ENCODE measurements at regions not wholly inside any gene's neighbourhood (a gene's known extent, or its start where the extent isn't known, plus 50 kb on each side); places are given as distances from the start of the nearest gene placed in this dataset.

DNA sequence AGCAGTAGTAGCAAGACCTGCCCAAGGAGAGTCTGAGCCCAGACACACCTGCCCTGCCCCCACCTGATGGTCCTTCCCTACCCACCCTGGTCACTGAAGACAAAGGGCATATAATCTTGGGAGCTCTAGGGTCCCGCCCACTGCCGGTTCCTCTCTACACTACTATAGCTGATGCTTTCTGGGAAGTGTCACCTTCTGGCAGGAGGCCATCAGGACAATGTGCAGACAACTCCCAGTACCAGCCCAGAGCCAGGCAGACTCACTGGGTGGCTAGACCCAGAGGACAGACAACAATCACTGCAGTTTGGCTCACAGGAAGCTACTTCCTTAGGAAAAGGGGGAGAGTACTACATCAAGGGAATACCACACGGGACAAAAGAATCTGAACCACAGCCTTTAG is 312.7 kb downstream of the SPRY1 start:
- H3K4me3 Mint-ChIP-seq, result no peak overlapping the region
- H3K27me3 Mint-ChIP-seq (ENCODE audit: low read depth), result peaks cover 14% of the 10 kb centered on the region
- no peak overlapping the region for H3K27ac Mint-ChIP-seq
- H3K4me1 Mint-ChIP-seq (ENCODE audit: low read depth), result no peaks in the 10 kb centered on the region
- ATAC-seq (replicated peaks in 1 of 2) (no peak), DNase-seq (no peak)
- peaks cover 2 to 8% of the 10 kb centered on the region in 2 donors for H3K9me3 Mint-ChIP-seq
- H3K36me3 Mint-ChIP-seq (ENCODE audit: insufficient read depth in 2 of 2), result peaks cover 4 to 6% of the 10 kb centered on the region in 2 donors

DNA sequence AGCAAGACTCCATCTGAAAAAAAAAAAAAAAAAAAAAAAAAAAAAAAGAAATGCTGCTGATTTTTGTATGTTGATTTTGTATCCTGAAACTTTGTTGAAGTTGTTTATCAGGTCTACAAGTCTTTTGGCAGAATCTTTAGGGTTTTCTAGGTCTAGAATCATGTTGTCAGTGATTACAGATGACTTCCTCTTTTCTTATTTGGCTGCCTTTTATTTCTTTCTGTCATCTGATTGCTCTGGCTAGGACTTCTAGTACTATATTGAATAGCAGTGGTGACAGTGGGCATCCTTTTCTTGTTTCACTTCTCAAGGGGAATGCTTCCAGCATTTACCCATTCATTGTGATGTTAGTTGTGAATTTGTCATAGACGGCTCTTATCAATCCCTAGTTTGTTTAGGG is 334.4 kb downstream of the SPRY1 start:
- Mint-ChIP-seq H3K4me3 (no peak overlapping the region), H3K36me3 (ENCODE audit: insufficient read depth in 2 of 2) (no peaks in the 10 kb centered on the region), H3K4me1 (ENCODE audit: low read depth) (no peaks in the 10 kb centered on the region), H3K27ac (no peak overlapping the region), H3K9me3 (peaks cover 0 to 5% of the 10 kb centered on the region in 2 donors), H3K27me3 (ENCODE audit: low read depth) (peaks cover 20% of the 10 kb centered on the region)
- ATAC-seq (replicated peaks in 1 of 2), result no peak
- no peak for DNase-seq

- DNase-seq (no peak), ATAC-seq (replicated peaks in 1 of 2) (no peak)
- H3K27ac Mint-ChIP-seq, result no peak overlapping the region
- no peaks in the 10 kb centered on the region for H3K36me3 Mint-ChIP-seq (ENCODE audit: insufficient read depth in 2 of 2)
- peaks cover 0 to 4% of the 10 kb centered on the region in 2 donors for H3K9me3 Mint-ChIP-seq
- H3K4me1 Mint-ChIP-seq (ENCODE audit: low read depth), result peaks cover 5% of the 10 kb centered on the region
- H3K4me3 Mint-ChIP-seq, result no peak overlapping the region
- H3K27me3 Mint-ChIP-seq (ENCODE audit: low read depth), result peaks cover 10% of the 10 kb centered on the region
Observed at GRCh38 chr4:123737156-123737555, 340.6 kb downstream of the SPRY1 start.

DNA sequence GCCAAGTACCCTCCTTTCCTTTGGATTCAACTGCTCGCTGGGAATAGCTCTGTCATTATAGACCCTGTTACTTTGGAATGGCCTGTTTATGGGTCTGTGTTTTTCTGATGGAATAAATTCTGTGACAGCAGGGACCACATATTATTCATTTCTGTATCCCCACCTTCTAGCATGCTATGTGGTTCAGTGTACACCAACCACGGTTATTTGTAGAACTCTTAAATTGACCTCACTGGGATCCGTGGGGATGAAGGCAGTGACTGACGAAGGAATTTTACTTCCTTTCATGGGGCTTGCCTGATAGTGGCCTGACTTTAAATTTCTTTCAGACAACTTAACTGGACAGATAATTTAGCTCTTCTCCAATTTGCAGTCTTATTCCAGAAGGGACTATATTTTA is 343.2 kb downstream of the SPRY1 start:
- Mint-ChIP-seq H3K4me1 (ENCODE audit: low read depth) (peaks cover 6% of the 10 kb centered on the region), H3K27me3 (ENCODE audit: low read depth) (peaks cover 8% of the 10 kb centered on the region), H3K4me3 (no peak overlapping the region), H3K36me3 (ENCODE audit: insufficient read depth in 2 of 2) (no peaks in the 10 kb centered on the region), H3K27ac (no peak overlapping the region), H3K9me3 (peaks cover 0 to under 1% of the 10 kb centered on the region in 2 donors)
- ATAC-seq (replicated peaks in 1 of 2), result no peak
- no peak for DNase-seq

- DNase-seq, result no peak
- Mint-ChIP-seq H3K9me3 (no peaks in the 10 kb centered on the region), H3K4me1 (ENCODE audit: low read depth) (peaks cover 10% of the 10 kb centered on the region), H3K27ac (no peak overlapping the region), H3K27me3 (ENCODE audit: low read depth) (peaks cover 8% of the 10 kb centered on the region), H3K4me3 (no peak overlapping the region), H3K36me3 (ENCODE audit: insufficient read depth in 2 of 2) (no peaks in the 10 kb centered on the region)
- ATAC-seq (replicated peaks in 1 of 2), result no peak
Observed at GRCh38 chr4:123740236-123740635, 343.6 kb downstream of the SPRY1 start.

GRCh38 chr4:123741906-123742305 is 345.3 kb downstream of the SPRY1 start:
- Mint-ChIP-seq H3K4me3 (no peak overlapping the region), H3K9me3 (no peaks in the 10 kb centered on the region)

DNA sequence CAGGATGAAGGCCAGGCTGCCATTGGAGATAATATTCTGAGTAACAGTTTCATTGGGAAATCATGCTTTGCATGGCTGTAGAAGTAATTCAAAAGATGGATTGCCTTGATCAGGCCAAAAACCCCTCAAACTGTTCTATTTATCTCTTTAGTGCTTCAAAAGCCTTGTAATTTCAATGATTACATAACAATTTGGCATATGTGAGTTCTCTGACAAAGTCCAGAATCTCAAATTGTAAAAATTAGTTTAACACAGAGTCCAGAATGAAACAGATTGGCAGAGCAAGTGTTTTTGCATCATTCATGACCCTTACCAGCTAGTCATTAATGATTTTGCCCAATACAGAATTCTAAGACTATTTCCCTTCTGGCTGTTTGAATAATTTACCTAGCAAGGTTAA is 347.3 kb downstream of the SPRY1 start:
- no peak for DNase-seq
- ATAC-seq (replicated peaks in 1 of 2), result no peak
- no peaks in the 10 kb centered on the region for H3K36me3 Mint-ChIP-seq (ENCODE audit: insufficient read depth in 2 of 2)
- H3K4me3 Mint-ChIP-seq, result no peak overlapping the region
- H3K4me1 Mint-ChIP-seq (ENCODE audit: low read depth), result peaks cover 6% of the 10 kb centered on the region
- no peaks in the 10 kb centered on the region for H3K9me3 Mint-ChIP-seq
- H3K27me3 Mint-ChIP-seq (ENCODE audit: low read depth), result peaks cover 8% of the 10 kb centered on the region
- no peak overlapping the region for H3K27ac Mint-ChIP-seq

More at GRCh38 chr4:123741906-123742305, 345.3 kb downstream of the SPRY1 start:
- no peak for ATAC-seq (replicated peaks in 1 of 2)
- H3K4me1 Mint-ChIP-seq (ENCODE audit: low read depth), result peaks cover 6% of the 10 kb centered on the region
- no peak for DNase-seq
- no peak overlapping the region for H3K27ac Mint-ChIP-seq
- H3K36me3 Mint-ChIP-seq (ENCODE audit: insufficient read depth in 2 of 2), result no peaks in the 10 kb centered on the region
- peaks cover 8% of the 10 kb centered on the region for H3K27me3 Mint-ChIP-seq (ENCODE audit: low read depth)

DNA sequence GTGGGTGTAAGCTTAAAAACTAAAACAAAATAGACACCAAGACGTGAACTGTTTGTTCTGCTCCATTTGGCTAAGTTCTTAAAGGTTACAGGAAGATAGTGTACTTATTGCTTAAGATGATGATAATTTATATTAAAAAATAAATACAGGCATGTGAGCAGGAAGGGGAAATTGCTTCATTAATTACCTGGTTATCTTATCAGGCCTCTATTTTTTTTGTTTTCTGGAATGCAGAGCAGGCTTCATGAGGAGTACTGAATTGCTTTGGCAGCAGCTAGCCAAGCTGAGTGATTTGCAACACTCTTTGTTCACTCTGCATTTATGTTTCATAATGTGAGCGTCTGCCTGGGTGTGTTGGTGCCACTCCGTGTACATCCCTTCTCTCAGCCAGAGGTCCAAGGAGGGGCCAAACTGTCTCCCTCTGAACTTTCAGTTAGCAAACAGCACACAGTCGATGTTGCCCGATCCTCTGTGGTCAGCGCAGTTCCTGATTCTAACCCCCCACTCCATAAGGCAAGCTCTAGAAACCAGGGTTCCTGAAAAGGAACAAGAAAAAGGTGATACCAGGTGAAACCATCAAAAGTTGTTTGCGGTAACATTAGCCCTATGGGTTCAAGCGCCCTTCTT is 348.2 kb downstream of the SPRY1 start:
- no peak overlapping the region for H3K27ac Mint-ChIP-seq
- H3K4me3 Mint-ChIP-seq, result peak overlapping the region in 1 of 2 donors; percentile 34
- ATAC-seq (replicated peaks in 1 of 2) (no peak), DNase-seq (no peak)
- no peaks in the 10 kb centered on the region for H3K9me3 Mint-ChIP-seq
- no peaks in the 10 kb centered on the region for H3K36me3 Mint-ChIP-seq (ENCODE audit: insufficient read depth in 2 of 2)
- peaks cover 8% of the 10 kb centered on the region for H3K27me3 Mint-ChIP-seq (ENCODE audit: low read depth)
- peaks cover 6% of the 10 kb centered on the region for H3K4me1 Mint-ChIP-seq (ENCODE audit: low read depth)

- Mint-ChIP-seq H3K36me3 (ENCODE audit: insufficient read depth in 2 of 2) (no peaks in the 10 kb centered on the region), H3K4me1 (ENCODE audit: low read depth) (peaks cover 6% of the 10 kb centered on the region), H3K27ac (no peak overlapping the region), H3K4me3 (no peak overlapping the region), H3K9me3 (no peaks in the 10 kb centered on the region), H3K27me3 (ENCODE audit: low read depth) (peaks cover 8% of the 10 kb centered on the region)
- ATAC-seq (replicated peaks in 1 of 2) (no peak), DNase-seq (no peak)
Observed at GRCh38 chr4:123747016-123747415, 350.4 kb downstream of the SPRY1 start.

DNA sequence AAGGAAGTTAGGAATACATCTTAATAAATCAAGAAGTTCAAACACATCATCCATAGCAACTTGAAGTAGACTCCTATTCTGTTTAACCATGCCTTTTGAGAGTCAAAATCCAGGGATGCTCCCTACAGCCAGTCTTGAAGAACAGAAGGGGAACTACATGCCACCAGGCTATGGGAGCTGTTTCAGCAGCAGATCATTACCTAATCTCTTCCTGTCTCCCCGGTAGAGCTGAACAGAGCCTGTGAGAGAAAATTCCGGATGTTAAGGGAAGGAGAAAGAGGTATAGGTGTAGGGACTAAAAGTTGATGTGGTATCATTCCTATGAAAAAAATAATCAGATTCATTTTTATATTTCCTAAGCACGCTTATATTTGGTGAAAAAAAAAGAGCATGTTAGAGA is 352.2 kb downstream of the SPRY1 start:
- H3K4me3 Mint-ChIP-seq, result no peak overlapping the region
- H3K36me3 Mint-ChIP-seq (ENCODE audit: insufficient read depth in 2 of 2), result no peaks in the 10 kb centered on the region
- no peak for DNase-seq
- H3K4me1 Mint-ChIP-seq (ENCODE audit: low read depth), result peaks cover 6% of the 10 kb centered on the region
- no peak overlapping the region for H3K27ac Mint-ChIP-seq
- H3K9me3 Mint-ChIP-seq, result no peaks in the 10 kb centered on the region
- H3K27me3 Mint-ChIP-seq (ENCODE audit: low read depth), result peaks cover 5% of the 10 kb centered on the region
- ATAC-seq (replicated peaks in 1 of 2), result no peak

DNA sequence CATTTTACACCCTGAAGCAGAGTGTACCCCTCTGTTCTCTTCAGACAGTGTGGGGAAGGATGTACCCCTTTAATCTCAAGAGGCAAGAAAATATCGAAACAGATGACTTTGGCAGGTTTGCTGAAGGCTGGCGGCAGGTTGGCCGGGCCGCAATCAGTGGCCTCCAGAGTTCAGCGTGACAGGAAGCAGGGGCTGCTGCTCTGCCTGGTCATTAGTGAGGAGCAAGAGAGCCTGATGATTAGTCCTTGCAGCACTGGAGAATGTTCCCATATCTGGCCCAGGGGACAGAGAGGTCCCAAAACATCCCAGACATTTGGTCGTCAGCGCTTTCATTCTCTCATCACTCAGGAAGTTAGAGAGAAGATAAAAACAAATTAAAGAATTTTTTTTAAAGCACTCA is 352.8 kb downstream of the SPRY1 start:
- no peaks in the 10 kb centered on the region for H3K9me3 Mint-ChIP-seq
- ATAC-seq (replicated peaks in 1 of 2) (no peak), DNase-seq (no peak)
- no peaks in the 10 kb centered on the region for H3K27me3 Mint-ChIP-seq (ENCODE audit: low read depth)
- H3K36me3 Mint-ChIP-seq (ENCODE audit: insufficient read depth in 2 of 2), result no peaks in the 10 kb centered on the region
- H3K27ac Mint-ChIP-seq, result no peak overlapping the region
- peaks cover 6% of the 10 kb centered on the region for H3K4me1 Mint-ChIP-seq (ENCODE audit: low read depth)
- no peak overlapping the region for H3K4me3 Mint-ChIP-seq

GRCh38 chr4:123750044-123750443 is 353.4 kb downstream of the SPRY1 start:
- Mint-ChIP-seq H3K9me3 (no peaks in the 10 kb centered on the region), H3K27ac (no peak overlapping the region), H3K4me1 (ENCODE audit: low read depth) (peaks cover 2% of the 10 kb centered on the region), H3K27me3 (ENCODE audit: low read depth) (no peaks in the 10 kb centered on the region), H3K36me3 (ENCODE audit: insufficient read depth in 2 of 2) (no peaks in the 10 kb centered on the region), H3K4me3 (no peak overlapping the region)
- ATAC-seq (replicated peaks in 1 of 2), result no peak
- DNase-seq, result no peak

- no peaks in the 10 kb centered on the region for H3K4me1 Mint-ChIP-seq (ENCODE audit: low read depth)
- ATAC-seq (replicated peaks in 1 of 2) (no peak), DNase-seq (no peak)
- H3K4me3 Mint-ChIP-seq, result no peak overlapping the region
- H3K9me3 Mint-ChIP-seq, result no peaks in the 10 kb centered on the region
- no peak overlapping the region for H3K27ac Mint-ChIP-seq
- H3K36me3 Mint-ChIP-seq (ENCODE audit: insufficient read depth in 2 of 2), result no peaks in the 10 kb centered on the region
- H3K27me3 Mint-ChIP-seq (ENCODE audit: low read depth), result no peaks in the 10 kb centered on the region
Observed at GRCh38 chr4:123755655-123756054, 359.1 kb downstream of the SPRY1 start.

DNA sequence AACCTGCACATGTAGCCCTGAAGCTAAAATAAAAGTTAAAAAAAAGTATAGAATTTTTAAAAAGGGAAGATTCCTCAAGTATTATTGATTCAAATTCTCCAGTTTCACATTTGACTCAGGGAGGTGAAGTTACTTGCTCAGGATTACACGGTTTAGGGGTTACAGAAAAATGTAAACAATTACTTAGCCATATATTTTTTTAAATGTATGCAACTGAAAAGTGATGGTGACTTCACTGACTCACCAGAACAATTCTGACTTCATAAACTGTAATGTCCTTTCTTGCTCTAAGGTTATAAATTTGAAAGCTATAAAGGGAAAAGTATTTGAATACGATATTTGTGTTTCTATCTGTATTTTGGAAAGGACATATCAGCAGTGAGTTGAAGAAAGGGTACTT is 371.2 kb downstream of the SPRY1 start:
- Mint-ChIP-seq H3K27ac (no peak overlapping the region), H3K4me1 (ENCODE audit: low read depth) (no peaks in the 10 kb centered on the region), H3K4me3 (no peak overlapping the region), H3K36me3 (ENCODE audit: insufficient read depth in 2 of 2) (no peaks in the 10 kb centered on the region), H3K9me3 (peaks cover 0 to 4% of the 10 kb centered on the region in 2 donors), H3K27me3 (ENCODE audit: low read depth) (peaks cover 15% of the 10 kb centered on the region)
- no peak for DNase-seq
- no peak for ATAC-seq (replicated peaks in 1 of 2)

Data from activated T-cell treated with anti-CD3 and anti-CD28 coated beads, Interleukin-2, amount 50 U/mL, for 72 hours (primary cell).